ENCODE measurements at regions not wholly inside any gene's neighbourhood (a gene's known extent, or its start where the extent isn't known, plus 50 kb on each side); places are given as distances from the start of the nearest gene placed in this dataset.

GRCh38 chr11:115676206-115676605 lies 172.0 kb upstream of the CADM1 start:
- H3K4me3 ChIP-seq (ENCODE audit: low read depth, low read length), result no peak overlapping the region
- ChIA-PET CTCF (no interaction called here), POLR2A (no interaction called here)
- TF ChIP-seq CTCF (IDR thresholded peaks at IDR 0.05; ENCODE audit: low read depth, low read length), result no peak
- H3K9me3 ChIP-seq (ENCODE audit: control insufficient read depth, insufficient read depth, low read length), result no peaks in the 10 kb centered on the region
- peak overlapping the region; percentile 49 for H3K27ac ChIP-seq (ENCODE audit: low read depth, low read length)
- H3K27me3 ChIP-seq (ENCODE audit: control insufficient read depth, insufficient read depth, low read length), result no peaks in the 10 kb centered on the region
- DNase-seq (ENCODE audit: low read depth, low spot score), result no peak

- no peak for DNase-seq (ENCODE audit: low read depth, low spot score)
- TF ChIP-seq CTCF (IDR thresholded peaks at IDR 0.05; ENCODE audit: low read depth, low read length), result no peak
- ChIA-PET POLR2A (no interaction called here), CTCF (no interaction called here)
- H3K27ac ChIP-seq (ENCODE audit: low read depth, low read length), result no peak overlapping the region
- no peak overlapping the region for H3K4me3 ChIP-seq (ENCODE audit: low read depth, low read length)
- no peaks in the 10 kb centered on the region for H3K27me3 ChIP-seq (ENCODE audit: control insufficient read depth, insufficient read depth, low read length)
- no peaks in the 10 kb centered on the region for H3K9me3 ChIP-seq (ENCODE audit: control insufficient read depth, insufficient read depth, low read length)
Measured at GRCh38 chr11:115674937-115675544, 170.8 kb upstream of the CADM1 start.

- Histone ChIP-seq H3K4me3 (ENCODE audit: low read depth, low read length) (no peak overlapping the region), H3K9me3 (ENCODE audit: control insufficient read depth, insufficient read depth, low read length) (no peaks in the 10 kb centered on the region), H3K27me3 (ENCODE audit: control insufficient read depth, insufficient read depth, low read length) (no peaks in the 10 kb centered on the region), H3K27ac (ENCODE audit: low read depth, low read length) (peak overlapping the region; percentile 11)
- ChIA-PET POLR2A (no interaction called here), CTCF (no interaction called here)
- DNase-seq (ENCODE audit: low read depth, low spot score), result no peak
- no peak for TF ChIP-seq CTCF (IDR thresholded peaks at IDR 0.05; ENCODE audit: low read depth, low read length)
Measured at GRCh38 chr11:115674176-115674936, 170.1 kb upstream of the CADM1 start.

GRCh38 chr11:115673720-115674119 lies 169.5 kb upstream of the CADM1 start:
- ChIA-PET POLR2A (no interaction called here), CTCF (interaction anchor here (1.2 kb wide), 1 partner anchor 14 kb away, joined by 5 read pairs; no protein-coding TSS in a partner anchor)
- Histone ChIP-seq H3K27me3 (ENCODE audit: control insufficient read depth, insufficient read depth, low read length) (no peaks in the 10 kb centered on the region), H3K9me3 (ENCODE audit: control insufficient read depth, insufficient read depth, low read length) (no peaks in the 10 kb centered on the region), H3K27ac (ENCODE audit: low read depth, low read length) (no peak overlapping the region), H3K4me3 (ENCODE audit: low read depth, low read length) (no peak overlapping the region)
- no peak for TF ChIP-seq CTCF (IDR thresholded peaks at IDR 0.05; ENCODE audit: low read depth, low read length)
- no peak for DNase-seq (ENCODE audit: low read depth, low spot score)

- Histone ChIP-seq H3K9me3 (ENCODE audit: control insufficient read depth, insufficient read depth, low read length) (no peaks in the 10 kb centered on the region), H3K27ac (ENCODE audit: low read depth, low read length) (no peak overlapping the region), H3K27me3 (ENCODE audit: control insufficient read depth, insufficient read depth, low read length) (no peaks in the 10 kb centered on the region), H3K4me3 (ENCODE audit: low read depth, low read length) (no peak overlapping the region)
- no peak for TF ChIP-seq CTCF (IDR thresholded peaks at IDR 0.05; ENCODE audit: low read depth, low read length)
- ChIA-PET CTCF (interaction anchor here (1.2 kb wide), 1 partner anchor 13 kb away, joined by 5 read pairs; no protein-coding TSS in a partner anchor), POLR2A (no interaction called here)
- DNase-seq (ENCODE audit: low read depth, low spot score), result peak; percentile 34
Measured at GRCh38 chr11:115672999-115673411, 168.8 kb upstream of the CADM1 start.
